OCI-LY1 (cell line): ENCODE measurements at regions not wholly inside any gene's neighbourhood (a gene's known extent, or its start where the extent isn't known, plus 50 kb on each side); places are given as distances from the start of the nearest gene placed in this dataset.
"Not testable (repeated sequence)": the region's sequence is repeated elsewhere in the genome, so short reads cannot be mapped to it uniquely, and the experiment has no call there.

Experiments used
- CTCF ChIP-seq: fragments of 200-600 bp; sonication (generic), shearing (Covaris generic); IDR thresholded peaks from 2 replicates; pipeline ENCODE4 v1.5.1; 2017; ENCODE audit warnings: mild to moderate bottlenecking, antibody characterized with exemption, low read length, moderate library complexity, mixed read lengths
- EZH2 ChIP-seq: fragments of 200-600 bp; sonication (generic), shearing (Covaris generic); IDR thresholded peaks from 2 replicates; pipeline ENCODE4 v1.8.0; 2017; ENCODE audit warnings: borderline replicate concordance, mixed run types, mild to moderate bottlenecking, antibody characterized with exemption, low read length, moderate library complexity, mixed read lengths

- TF ChIP-seq CTCF, EZH2: not testable (repeated sequence)
Measured at GRCh38 chr16:80091453-80091852, 449.3 kb upstream of the DYNLRB2 start.
